T follicular helper cell (primary cell): ENCODE measurements at regions not wholly inside any gene's neighbourhood (a gene's known extent, or its start where the extent isn't known, plus 50 kb on each side); places are given as distances from the start of the nearest gene placed in this dataset.
"Not testable (repeated sequence)": the region's sequence is repeated elsewhere in the genome, so short reads cannot be mapped to it uniquely, and the experiment has no call there.

Source experiments
- DNase-seq: peaks from one replicate; pipeline ENCODE4 v3.0.0-alpha.2; 2020; ENCODE audit warnings: low read depth

GRCh38 chr6:84929212-84929611, 164.8 kb upstream of the TBX18 start:
- DNase-seq: no peak

- no peak for DNase-seq
Observed at GRCh38 chr6:84927551-84927950, 163.2 kb upstream of the TBX18 start.

- no peak for DNase-seq
Observed at GRCh38 chr6:84926189-84927155, 162.1 kb upstream of the TBX18 start.

GRCh38 chr6:84921891-84922290, 157.5 kb upstream of the TBX18 start:
- no peak for DNase-seq

- no peak for DNase-seq
Observed at GRCh38 chr6:84920021-84920420, 155.6 kb upstream of the TBX18 start.

GRCh38 chr6:84916704-84917103, 152.3 kb upstream of the TBX18 start:
- DNase-seq: no peak

GRCh38 chr6:84912472-84913322, 148.3 kb upstream of the TBX18 start:
- no peak for DNase-seq

- DNase-seq: no peak
Observed at GRCh38 chr6:84910906-84911607, 146.7 kb upstream of the TBX18 start.

GRCh38 chr6:84908304-84908904, 144.0 kb upstream of the TBX18 start:
- no peak for DNase-seq

GRCh38 chr6:84906514-84906913, 142.1 kb upstream of the TBX18 start:
- DNase-seq: no peak

GRCh38 chr6:84905823-84906222, 141.4 kb upstream of the TBX18 start:
- no peak for DNase-seq

- DNase-seq: no peak
Observed at GRCh38 chr6:84902354-84902928, 138.0 kb upstream of the TBX18 start.

- no peak for DNase-seq
Observed at GRCh38 chr6:84897988-84898594, 133.7 kb upstream of the TBX18 start.

- no peak for DNase-seq
Observed at GRCh38 chr6:84897011-84897410, 132.6 kb upstream of the TBX18 start.

- no peak for DNase-seq
Observed at GRCh38 chr6:84892671-84893070, 128.3 kb upstream of the TBX18 start.

GRCh38 chr6:84882768-84883766, 118.7 kb upstream of the TBX18 start:
- no peak for DNase-seq

GRCh38 chr6:84879385-84879784, 115.0 kb upstream of the TBX18 start:
- not testable (repeated sequence) for DNase-seq

- no peak for DNase-seq
Observed at GRCh38 chr6:84877515-84878210, 113.3 kb upstream of the TBX18 start.
